NCI-H345 treated with DMSO at 0.1 percent for 48 hours (cell line): ENCODE measurements at regions not wholly inside any gene's neighbourhood (a gene's known extent, or its start where the extent isn't known, plus 50 kb on each side); places are given as distances from the start of the nearest gene placed in this dataset.
"Not testable (repeated sequence)": the region's sequence is repeated elsewhere in the genome, so short reads cannot be mapped to it uniquely, and the experiment has no call there.

Source experiments
- DNase-seq: peaks from one replicate; lab custom pipeline; 2025; ENCODE audit not compliant: unreplicated experiment; lab: John Stamatoyannopoulos, UW

- DNase-seq: no peak
Measured at GRCh38 chr14:56419750-56420149, 159.8 kb upstream of the TMEM260 start.

- DNase-seq: no peak
Measured at GRCh38 chr14:56422221-56422620, 157.4 kb upstream of the TMEM260 start.

- DNase-seq: peak; percentile 65
Measured at GRCh38 chr14:56422703-56423213, 156.8 kb upstream of the TMEM260 start.

GRCh38 chr14:56423544-56423943, 156.1 kb upstream of the TMEM260 start:
- no peak for DNase-seq

GRCh38 chr14:56431013-56431412, 148.6 kb upstream of the TMEM260 start:
- no peak for DNase-seq

GRCh38 chr14:56449670-56450213, 129.9 kb upstream of the TMEM260 start:
- DNase-seq: no peak

- DNase-seq: no peak
Measured at GRCh38 chr14:56452940-56453339, 126.7 kb upstream of the TMEM260 start.

GRCh38 chr14:56454680-56455079, 124.9 kb upstream of the TMEM260 start:
- not testable (repeated sequence) for DNase-seq

GRCh38 chr14:56460469-56460868, 119.1 kb upstream of the TMEM260 start:
- no peak for DNase-seq

- no peak for DNase-seq
Measured at GRCh38 chr14:56461276-56462275, 118.0 kb upstream of the TMEM260 start.

GRCh38 chr14:56463271-56463890, 116.2 kb upstream of the TMEM260 start:
- no peak for DNase-seq

- no peak for DNase-seq
Measured at GRCh38 chr14:56471056-56471455, 108.5 kb upstream of the TMEM260 start.

GRCh38 chr14:56474419-56475022, 105.1 kb upstream of the TMEM260 start:
- DNase-seq: peak; percentile 10

GRCh38 chr14:56482310-56482911, 97.2 kb upstream of the TMEM260 start:
- no peak for DNase-seq

GRCh38 chr14:56487090-56487667, 92.4 kb upstream of the TMEM260 start:
- DNase-seq: no peak

- no peak for DNase-seq
Measured at GRCh38 chr14:56487761-56488160, 91.8 kb upstream of the TMEM260 start.

GRCh38 chr14:56488306-56488705, 91.3 kb upstream of the TMEM260 start:
- no peak for DNase-seq

GRCh38 chr14:56490379-56490778, 89.2 kb upstream of the TMEM260 start:
- peak; percentile 54 for DNase-seq

- peak; percentile 55 for DNase-seq
Measured at GRCh38 chr14:56491299-56492285, 88.0 kb upstream of the TMEM260 start.
